ENCODE measurements at regions not wholly inside any gene's neighbourhood (a gene's known extent, or its start where the extent isn't known, plus 50 kb on each side); places are given as distances from the start of the nearest gene placed in this dataset.

DNA sequence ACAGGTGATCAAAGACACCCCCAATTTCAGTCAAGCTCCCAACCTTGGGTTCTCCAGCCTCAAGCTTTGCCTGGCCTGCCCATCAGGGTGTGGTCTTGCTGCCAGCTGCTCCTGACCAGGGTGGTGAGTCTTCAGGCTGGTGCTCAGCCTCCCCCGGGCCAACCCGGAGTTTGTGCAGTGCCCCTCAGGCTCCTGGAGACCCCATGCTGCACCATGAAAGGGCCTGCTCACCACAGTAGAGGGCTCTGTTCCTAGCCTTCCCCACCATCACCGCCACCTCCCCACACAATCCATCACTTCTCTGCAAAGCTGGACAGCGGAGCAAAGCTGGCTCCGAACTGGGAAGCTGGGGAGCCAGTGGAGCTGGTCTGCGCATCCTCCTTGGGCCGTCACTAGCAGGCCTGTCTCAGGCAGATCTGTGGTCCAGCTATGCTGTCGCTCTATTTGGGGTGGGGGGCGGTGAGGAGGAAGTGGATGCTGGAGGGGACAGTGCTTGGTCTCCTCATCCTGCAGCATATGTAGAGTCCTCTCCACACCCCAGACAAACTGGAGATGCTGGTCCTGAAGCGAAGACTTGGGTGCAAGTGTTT, 88.5 kb upstream of the RPL38 start:
- TF ChIP-seq, protein P1, sequence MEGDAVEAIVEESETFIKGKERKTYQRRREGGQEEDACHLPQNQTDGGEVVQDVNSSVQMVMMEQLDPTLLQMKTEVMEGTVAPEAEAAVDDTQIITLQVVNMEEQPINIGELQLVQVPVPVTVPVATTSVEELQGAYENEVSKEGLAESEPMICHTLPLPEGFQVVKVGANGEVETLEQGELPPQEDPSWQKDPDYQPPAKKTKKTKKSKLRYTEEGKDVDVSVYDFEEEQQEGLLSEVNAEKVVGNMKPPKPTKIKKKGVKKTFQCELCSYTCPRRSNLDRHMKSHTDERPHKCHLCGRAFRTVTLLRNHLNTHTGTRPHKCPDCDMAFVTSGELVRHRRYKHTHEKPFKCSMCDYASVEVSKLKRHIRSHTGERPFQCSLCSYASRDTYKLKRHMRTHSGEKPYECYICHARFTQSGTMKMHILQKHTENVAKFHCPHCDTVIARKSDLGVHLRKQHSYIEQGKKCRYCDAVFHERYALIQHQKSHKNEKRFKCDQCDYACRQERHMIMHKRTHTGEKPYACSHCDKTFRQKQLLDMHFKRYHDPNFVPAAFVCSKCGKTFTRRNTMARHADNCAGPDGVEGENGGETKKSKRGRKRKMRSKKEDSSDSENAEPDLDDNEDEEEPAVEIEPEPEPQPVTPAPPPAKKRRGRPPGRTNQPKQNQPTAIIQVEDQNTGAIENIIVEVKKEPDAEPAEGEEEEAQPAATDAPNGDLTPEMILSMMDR (IDR thresholded peaks at IDR 0.05): no peak
- TF ChIP-seq POLR2A (IDR thresholded peaks at IDR 0.05): no peak

Data from body of pancreas (tissue), 4 donors.